ENCODE measurements at regions not wholly inside any gene's neighbourhood (a gene's known extent, or its start where the extent isn't known, plus 50 kb on each side); places are given as distances from the start of the nearest gene placed in this dataset.

- Mint-ChIP-seq H3K27me3 (peaks cover 0 to 9% (median 3%) of the 10 kb centered on the region in 5 donors), H3K4me3 (no peak overlapping the region), H3K4me1 (no peaks in the 10 kb centered on the region), H3K27ac (no peak overlapping the region), H3K36me3 (no peaks in the 10 kb centered on the region), H3K9me3 (peaks cover 0 to 3% (median 0%) of the 10 kb centered on the region in 9 donors)
- POLR2A ChIA-PET = no interaction called here
- no peak for ATAC-seq
- DNase-seq = no peak
These were observed 69.3 kb upstream of the LDB2 start for GRCh38 chr4:16967722-16968121.

DNA sequence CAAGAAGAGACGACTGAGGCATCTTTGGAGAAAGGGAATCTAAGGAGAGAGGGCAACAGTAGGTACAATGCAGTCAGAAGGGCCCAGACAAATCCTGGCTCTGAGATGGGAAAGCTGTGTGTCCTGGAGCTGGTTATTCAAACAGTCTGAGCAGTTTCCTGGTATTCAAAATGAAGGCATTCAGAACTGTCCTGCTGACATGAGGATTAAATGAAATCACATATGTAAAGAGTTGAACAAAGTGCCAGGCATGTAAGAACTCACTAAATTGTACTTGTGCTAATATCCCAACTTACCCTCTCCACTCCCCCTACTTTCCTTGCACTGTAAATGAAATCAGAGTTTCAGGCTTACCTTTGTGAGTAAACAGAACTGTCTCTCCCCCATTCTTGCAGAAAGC lies 60.9 kb upstream of the LDB2 start:
- POLR2A ChIA-PET = no interaction called here
- H3K27ac Mint-ChIP-seq = no peak overlapping the region
- H3K9me3 Mint-ChIP-seq = peaks cover 0 to 24% (median 10%) of the 10 kb centered on the region in 9 donors
- peaks cover 0 to 8% (median 0%) of the 10 kb centered on the region in 3 donors for H3K36me3 Mint-ChIP-seq
- no peak overlapping the region for H3K4me3 Mint-ChIP-seq
- DNase-seq (no peak), ATAC-seq (no peak)
- H3K27me3 Mint-ChIP-seq = peaks cover 3 to 14% (median 4%) of the 10 kb centered on the region in 5 donors
- no peaks in the 10 kb centered on the region for H3K4me1 Mint-ChIP-seq

DNA sequence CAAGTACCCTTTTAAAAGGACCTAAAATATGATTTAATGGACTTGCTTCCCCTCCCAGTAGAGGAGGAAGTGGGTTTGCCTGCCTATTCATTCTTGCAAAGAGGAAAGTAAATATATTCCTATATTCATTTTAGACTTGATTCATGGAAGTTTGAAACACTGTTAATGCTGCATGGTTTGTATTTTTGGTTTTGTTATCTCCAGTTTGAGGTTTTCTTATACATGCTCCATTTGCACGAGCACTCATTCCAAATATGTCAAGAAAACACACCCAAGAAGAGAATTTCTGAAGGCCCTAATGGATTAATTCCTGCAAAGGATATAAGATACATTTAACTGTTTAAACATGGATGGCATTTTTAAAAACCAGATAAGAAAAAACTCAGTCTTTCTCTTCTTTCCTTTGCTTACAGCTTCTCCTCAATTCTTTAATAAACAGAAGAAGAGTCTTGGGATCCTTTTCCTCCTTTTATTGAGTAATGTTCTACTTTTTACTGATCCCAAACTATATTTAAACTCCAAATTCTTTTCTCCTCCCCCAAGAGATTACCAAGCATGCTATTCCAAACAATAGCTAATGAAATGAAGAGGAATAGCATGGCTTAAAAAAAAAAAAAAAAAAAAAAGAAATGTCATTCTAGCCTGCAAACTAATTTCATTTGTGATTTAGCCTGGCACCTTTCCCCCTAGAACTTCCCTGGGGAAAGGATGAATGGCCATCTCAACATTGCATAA lies 54.6 kb upstream of the LDB2 start:
- H3K9me3 Mint-ChIP-seq = peaks cover 0 to 20% (median 9%) of the 10 kb centered on the region in 9 donors
- POLR2A ChIA-PET = no interaction called here
- peaks cover 0 to 4% (median under 1%) of the 10 kb centered on the region in 4 donors for H3K4me1 Mint-ChIP-seq
- H3K4me3 Mint-ChIP-seq = no peak overlapping the region
- H3K36me3 Mint-ChIP-seq = peaks cover 0 to 9% (median 0%) of the 10 kb centered on the region in 3 donors
- H3K27ac Mint-ChIP-seq = no peak overlapping the region
- peaks cover 1 to 20% (median 6%) of the 10 kb centered on the region in 5 donors for H3K27me3 Mint-ChIP-seq
- no peak for DNase-seq
- ATAC-seq = no peak

DNA sequence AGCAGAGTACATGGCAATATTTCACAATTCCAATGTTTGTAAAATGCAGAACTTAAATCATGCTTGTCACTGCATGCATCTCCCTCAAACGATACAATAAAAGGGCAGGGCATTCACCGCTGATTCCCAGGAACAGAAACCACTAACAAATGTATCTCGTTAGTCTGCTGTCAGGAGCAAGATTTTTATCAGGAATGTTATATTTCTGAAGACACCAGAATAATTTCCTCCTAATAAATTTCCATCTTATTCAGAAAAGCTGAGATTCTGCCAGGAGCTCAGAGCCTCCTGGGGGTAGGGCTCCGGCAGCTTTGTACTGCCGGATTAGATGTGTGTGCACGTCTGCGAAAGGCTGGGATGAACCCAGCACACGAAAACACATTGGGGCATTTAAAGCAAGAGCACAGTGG lies 54.0 kb upstream of the LDB2 start:
- ATAC-seq (no peak), DNase-seq (no peak)
- no peak overlapping the region for H3K4me3 Mint-ChIP-seq
- peaks cover 0 to 20% (median 9%) of the 10 kb centered on the region in 9 donors for H3K9me3 Mint-ChIP-seq
- H3K27ac Mint-ChIP-seq = no peak overlapping the region
- peaks cover 1 to 20% (median 6%) of the 10 kb centered on the region in 5 donors for H3K27me3 Mint-ChIP-seq
- POLR2A ChIA-PET = no interaction called here
- peaks cover 0 to 9% (median 0%) of the 10 kb centered on the region in 3 donors for H3K36me3 Mint-ChIP-seq
- peaks cover 0 to 4% (median under 1%) of the 10 kb centered on the region in 4 donors for H3K4me1 Mint-ChIP-seq
